ENCODE measurements at regions not wholly inside any gene's neighbourhood (a gene's known extent, or its start where the extent isn't known, plus 50 kb on each side); places are given as distances from the start of the nearest gene placed in this dataset.

DNA sequence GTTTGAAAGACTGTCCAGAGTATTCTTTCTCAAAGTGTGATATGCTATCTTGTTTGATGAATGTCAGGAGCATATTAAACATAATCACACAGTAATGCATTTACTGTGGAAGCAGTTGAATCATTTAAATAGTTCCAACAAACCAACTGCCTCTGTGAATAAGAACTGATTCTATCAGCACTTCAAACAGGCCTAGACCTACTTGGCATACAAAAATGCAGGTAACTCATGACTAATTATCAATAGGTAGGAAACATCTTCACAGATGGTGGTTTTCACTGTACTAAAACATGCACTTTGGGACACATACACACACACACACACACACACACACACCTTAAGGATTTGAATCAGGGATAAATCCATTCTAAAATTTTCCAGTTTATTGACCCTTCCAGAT lies 91.2 kb upstream of the SNX2 start:
- Histone ChIP-seq H3K9me3 (ENCODE audit: low read length) (no peaks in the 10 kb centered on the region), H3K9me2 (ENCODE audit: insufficient read depth, low read length) (no peaks in the 10 kb centered on the region), H3K4me3 (ENCODE audit: low read length) (no peak overlapping the region), H3K27me3 (ENCODE audit: insufficient read depth, low read depth, low read length) (no peaks in the 10 kb centered on the region), H3K79me2 (replicated peaks; ENCODE audit: insufficient read depth, low read length) (no peaks in the 10 kb centered on the region), H4K20me1 (ENCODE audit: insufficient read depth) (no peaks in the 10 kb centered on the region), H2AFZ (ENCODE audit: low read depth, low read length) (no peak overlapping the region), H3F3A (ENCODE audit: insufficient read depth, low read length, poor library complexity, severe bottlenecking) (no peaks in the 10 kb centered on the region), H3K9ac (ENCODE audit: low read length) (no peak overlapping the region), H3K36me3 (ENCODE audit: insufficient read depth, low read length) (no peaks in the 10 kb centered on the region), H3K27ac (ENCODE audit: low read length) (no peak overlapping the region), H3K4me2 (ENCODE audit: low read length) (no peak overlapping the region)
- TF ChIP-seq RAD21 (conservative IDR thresholded peaks at IDR 0.05) (no peak), TAF1 (IDR thresholded peaks at IDR 0.05; ENCODE audit: low read depth) (no peak), EZH2 (IDR thresholded peaks at IDR 0.05; ENCODE audit: borderline replicate concordance, insufficient read depth, low read length, poor library complexity, severe bottlenecking) (no peak), MXI1 (conservative IDR thresholded peaks at IDR 0.05; ENCODE audit: poor library complexity, severe bottlenecking) (no peak), SMC3 (conservative IDR thresholded peaks at IDR 0.05; ENCODE audit: poor library complexity) (no peak), EP300 (conservative IDR thresholded peaks at IDR 0.05; ENCODE audit: poor library complexity, severe bottlenecking) (no peak), POLR2AphosphoS5 (IDR thresholded peaks at IDR 0.05) (no peak)
- TF ChIP-seq, protein P1, sequence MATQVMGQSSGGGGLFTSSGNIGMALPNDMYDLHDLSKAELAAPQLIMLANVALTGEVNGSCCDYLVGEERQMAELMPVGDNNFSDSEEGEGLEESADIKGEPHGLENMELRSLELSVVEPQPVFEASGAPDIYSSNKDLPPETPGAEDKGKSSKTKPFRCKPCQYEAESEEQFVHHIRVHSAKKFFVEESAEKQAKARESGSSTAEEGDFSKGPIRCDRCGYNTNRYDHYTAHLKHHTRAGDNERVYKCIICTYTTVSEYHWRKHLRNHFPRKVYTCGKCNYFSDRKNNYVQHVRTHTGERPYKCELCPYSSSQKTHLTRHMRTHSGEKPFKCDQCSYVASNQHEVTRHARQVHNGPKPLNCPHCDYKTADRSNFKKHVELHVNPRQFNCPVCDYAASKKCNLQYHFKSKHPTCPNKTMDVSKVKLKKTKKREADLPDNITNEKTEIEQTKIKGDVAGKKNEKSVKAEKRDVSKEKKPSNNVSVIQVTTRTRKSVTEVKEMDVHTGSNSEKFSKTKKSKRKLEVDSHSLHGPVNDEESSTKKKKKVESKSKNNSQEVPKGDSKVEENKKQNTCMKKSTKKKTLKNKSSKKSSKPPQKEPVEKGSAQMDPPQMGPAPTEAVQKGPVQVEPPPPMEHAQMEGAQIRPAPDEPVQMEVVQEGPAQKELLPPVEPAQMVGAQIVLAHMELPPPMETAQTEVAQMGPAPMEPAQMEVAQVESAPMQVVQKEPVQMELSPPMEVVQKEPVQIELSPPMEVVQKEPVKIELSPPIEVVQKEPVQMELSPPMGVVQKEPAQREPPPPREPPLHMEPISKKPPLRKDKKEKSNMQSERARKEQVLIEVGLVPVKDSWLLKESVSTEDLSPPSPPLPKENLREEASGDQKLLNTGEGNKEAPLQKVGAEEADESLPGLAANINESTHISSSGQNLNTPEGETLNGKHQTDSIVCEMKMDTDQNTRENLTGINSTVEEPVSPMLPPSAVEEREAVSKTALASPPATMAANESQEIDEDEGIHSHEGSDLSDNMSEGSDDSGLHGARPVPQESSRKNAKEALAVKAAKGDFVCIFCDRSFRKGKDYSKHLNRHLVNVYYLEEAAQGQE (IDR thresholded peaks at IDR 0.05; ENCODE audit: borderline replicate concordance), result no peak
- TF ChIP-seq, protein P2, sequence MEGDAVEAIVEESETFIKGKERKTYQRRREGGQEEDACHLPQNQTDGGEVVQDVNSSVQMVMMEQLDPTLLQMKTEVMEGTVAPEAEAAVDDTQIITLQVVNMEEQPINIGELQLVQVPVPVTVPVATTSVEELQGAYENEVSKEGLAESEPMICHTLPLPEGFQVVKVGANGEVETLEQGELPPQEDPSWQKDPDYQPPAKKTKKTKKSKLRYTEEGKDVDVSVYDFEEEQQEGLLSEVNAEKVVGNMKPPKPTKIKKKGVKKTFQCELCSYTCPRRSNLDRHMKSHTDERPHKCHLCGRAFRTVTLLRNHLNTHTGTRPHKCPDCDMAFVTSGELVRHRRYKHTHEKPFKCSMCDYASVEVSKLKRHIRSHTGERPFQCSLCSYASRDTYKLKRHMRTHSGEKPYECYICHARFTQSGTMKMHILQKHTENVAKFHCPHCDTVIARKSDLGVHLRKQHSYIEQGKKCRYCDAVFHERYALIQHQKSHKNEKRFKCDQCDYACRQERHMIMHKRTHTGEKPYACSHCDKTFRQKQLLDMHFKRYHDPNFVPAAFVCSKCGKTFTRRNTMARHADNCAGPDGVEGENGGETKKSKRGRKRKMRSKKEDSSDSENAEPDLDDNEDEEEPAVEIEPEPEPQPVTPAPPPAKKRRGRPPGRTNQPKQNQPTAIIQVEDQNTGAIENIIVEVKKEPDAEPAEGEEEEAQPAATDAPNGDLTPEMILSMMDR (IDR thresholded peaks at IDR 0.05; ENCODE audit: poor library complexity, severe bottlenecking), result no peak

DNA sequence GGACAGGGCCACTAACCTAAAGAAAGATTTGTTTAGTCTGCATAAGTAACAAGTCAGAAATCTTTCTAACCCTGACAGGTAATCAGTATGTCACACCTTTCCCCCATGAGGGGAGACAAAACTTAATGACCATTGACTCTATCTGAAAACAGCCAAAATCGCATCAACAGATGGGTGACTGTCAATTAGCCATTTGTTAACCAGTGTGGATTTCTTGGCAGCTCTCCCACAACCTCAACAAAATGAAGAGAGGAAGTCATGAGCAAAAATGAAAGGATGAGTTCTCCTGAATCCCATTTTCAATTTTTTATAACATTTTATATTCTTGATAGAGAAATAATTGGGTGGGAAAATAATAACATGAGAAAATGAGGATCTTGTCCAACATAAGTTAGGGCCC lies 84.6 kb upstream of the SNX2 start:
- Histone ChIP-seq H3K79me2 (replicated peaks; ENCODE audit: insufficient read depth, low read length) (no peaks in the 10 kb centered on the region), H3K27ac (ENCODE audit: low read length) (no peak overlapping the region), H3K9me3 (ENCODE audit: low read length) (no peaks in the 10 kb centered on the region), H3K4me3 (ENCODE audit: low read length) (no peak overlapping the region), H3K9ac (ENCODE audit: low read length) (no peak overlapping the region), H3K36me3 (ENCODE audit: insufficient read depth, low read length) (no peaks in the 10 kb centered on the region), H2AFZ (ENCODE audit: low read depth, low read length) (no peak overlapping the region), H3K9me2 (ENCODE audit: insufficient read depth, low read length) (no peaks in the 10 kb centered on the region), H3K27me3 (ENCODE audit: insufficient read depth, low read depth, low read length) (no peaks in the 10 kb centered on the region), H3K4me2 (ENCODE audit: low read length) (no peak overlapping the region), H4K20me1 (ENCODE audit: insufficient read depth) (no peaks in the 10 kb centered on the region), H3F3A (ENCODE audit: insufficient read depth, low read length, poor library complexity, severe bottlenecking) (no peaks in the 10 kb centered on the region)
- TF ChIP-seq POLR2AphosphoS5 (IDR thresholded peaks at IDR 0.05) (no peak), SMC3 (conservative IDR thresholded peaks at IDR 0.05; ENCODE audit: poor library complexity) (no peak), EP300 (conservative IDR thresholded peaks at IDR 0.05; ENCODE audit: poor library complexity, severe bottlenecking) (no peak), TAF1 (IDR thresholded peaks at IDR 0.05; ENCODE audit: low read depth) (no peak), MXI1 (conservative IDR thresholded peaks at IDR 0.05; ENCODE audit: poor library complexity, severe bottlenecking) (no peak), EZH2 (IDR thresholded peaks at IDR 0.05; ENCODE audit: borderline replicate concordance, insufficient read depth, low read length, poor library complexity, severe bottlenecking) (no peak), RAD21 (conservative IDR thresholded peaks at IDR 0.05) (no peak)
- TF ChIP-seq, protein P1 (IDR thresholded peaks at IDR 0.05; ENCODE audit: borderline replicate concordance), result no peak
- TF ChIP-seq, protein P2 (IDR thresholded peaks at IDR 0.05; ENCODE audit: poor library complexity, severe bottlenecking), result no peak

Data from neural cell (in vitro differentiated cells).